NB4 (cell line): ENCODE measurements at regions not wholly inside any gene's neighbourhood (a gene's known extent, or its start where the extent isn't known, plus 50 kb on each side); places are given as distances from the start of the nearest gene placed in this dataset.

Experiments
- CTCF ChIP-seq: IDR thresholded peaks from one replicate; pipeline ENCODE4 v1.5.1; 2012; ENCODE audit warnings: low read depth, low read length
- POLR2A ChIP-seq: IDR thresholded peaks from 2 replicates; pipeline ENCODE4 v1.6.1; 2011; ENCODE audit warnings: mild to moderate bottlenecking; ENCODE audit not compliant: insufficient read length; ENCODE audit errors: extremely low read depth

DNA sequence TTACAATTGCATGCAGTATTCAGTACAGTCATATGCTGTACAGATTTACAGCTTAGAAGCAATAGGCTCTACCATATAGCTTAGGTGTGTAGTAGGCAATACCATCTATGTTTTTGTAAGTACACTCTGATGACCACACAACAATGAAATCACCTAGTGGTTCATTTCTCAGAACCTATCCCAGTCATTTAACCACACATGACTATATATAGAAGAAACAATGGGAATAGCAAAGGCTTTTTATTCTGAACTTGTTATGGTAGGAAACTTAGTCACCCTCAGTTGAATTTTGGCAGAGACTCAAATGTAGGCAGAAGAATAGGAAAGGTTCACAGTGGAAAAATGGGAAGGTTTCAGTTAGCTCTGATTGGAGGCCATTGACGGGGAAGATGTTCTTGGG is 1075.1 kb upstream of the MIR17HG start:
- TF ChIP-seq CTCF: no peak
- TF ChIP-seq POLR2A: no peak
